Kidney epithelial cell (primary cell): ENCODE measurements at regions not wholly inside any gene's neighbourhood (a gene's known extent, or its start where the extent isn't known, plus 50 kb on each side); places are given as distances from the start of the nearest gene placed in this dataset.
"Not testable (repeated sequence)": the region's sequence is repeated elsewhere in the genome, so short reads cannot be mapped to it uniquely, and the experiment has no call there.

Source experiments
- DNase-seq: peaks from one replicate; pipeline ENCODE4 v3.0.0-alpha.2; 2010; ENCODE audit warnings: low read depth
- H3K27me3 ChIP-seq: 2 replicates; pipeline ENCODE4 v1.6.0; 2011; ENCODE audit warnings: low read length; ENCODE audit not compliant: control insufficient read depth, insufficient read depth
- H3K36me3 ChIP-seq: 2 replicates; pipeline ENCODE4 v1.5.1; 2011; ENCODE audit warnings: low read length; ENCODE audit not compliant: control insufficient read depth, insufficient read depth
- H3K4me3 ChIP-seq: 2 replicates; pipeline ENCODE4 v1.5.1; 2011; ENCODE audit warnings: low read depth, mild to moderate bottlenecking, control low read depth, low read length
- CTCF ChIP-seq: IDR thresholded peaks from 2 replicates; pipeline ENCODE4 v1.5.1; 2011; ENCODE audit warnings: mild to moderate bottlenecking, moderate library complexity, low read length, control low read depth, inconsistent platforms; ENCODE audit not compliant: insufficient read depth, poor library complexity, severe bottlenecking

DNA sequence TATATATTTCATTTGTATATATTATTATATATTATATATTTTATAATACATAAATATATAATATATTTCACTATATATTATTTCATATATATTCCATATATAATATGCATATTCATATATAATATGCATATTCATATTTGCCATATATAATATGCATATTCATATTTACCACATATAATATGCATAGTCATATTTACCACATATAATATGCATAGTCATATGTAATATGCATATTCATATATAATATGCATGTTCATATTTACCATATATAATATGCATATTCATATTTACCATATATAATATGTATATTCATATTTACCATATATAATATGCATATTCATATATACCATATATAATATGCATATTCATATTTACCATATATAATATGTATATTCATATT lies 51.2 kb upstream of the GATA2 start:
- no peak for TF ChIP-seq CTCF
- H3K36me3 ChIP-seq = no peaks in the 10 kb centered on the region
- H3K27me3 ChIP-seq = no peaks in the 10 kb centered on the region
- H3K4me3 ChIP-seq = no peak overlapping the region
- DNase-seq = no peak

GRCh38 chr3:128543570-128544174 lies 50.7 kb upstream of the GATA2 start:
- H3K4me3 ChIP-seq, H3K27me3 ChIP-seq, DNase-seq, H3K36me3 ChIP-seq: not testable (repeated sequence)
